Upper lobe of left lung (tissue), 6 donors: ENCODE measurements at regions not wholly inside any gene's neighbourhood (a gene's known extent, or its start where the extent isn't known, plus 50 kb on each side); places are given as distances from the start of the nearest gene placed in this dataset.

Experiments used
- ATAC-seq, 2 donors: fragments of 200-7000 bp; cut with Tn5 transposase; one replicate each; pipeline ENCODE4 v1.9.1; 2022; ENCODE audit warnings: mild to moderate bottlenecking in 2 of 2, moderate library complexity in 2 of 2; ENCODE audit not compliant: low FRiP score in 2 of 2
- DNase-seq, 2 donors: peaks; one replicate each; pipeline ENCODE4 v3.0.0-alpha.2; 2019 to 2020
- H3K27ac ChIP-seq, 4 donors: fragments of 200-600 bp; sonication (generic); one replicate each; pipeline ENCODE4 v1.5.1; 2016 to 2019
- H3K27me3 ChIP-seq, 4 donors: fragments of 200-600 bp; sonication (generic); one replicate each; pipeline ENCODE4 v1.5.1; 2017 to 2019
- H3K36me3 ChIP-seq, 4 donors: fragments of 200-600 bp; sonication (generic); one replicate each; pipeline ENCODE4 v1.5.1; 2016 to 2019
- H3K4me1 ChIP-seq, 4 donors: fragments of 200-600 bp; sonication (generic); one replicate each; pipeline ENCODE4 v1.5.1; 2018 to 2019
- H3K4me3 ChIP-seq, 4 donors: fragments of 200-600 bp; sonication (generic); one replicate each; pipeline ENCODE4 v1.5.1; 2017 to 2019; ENCODE audit warnings: mild to moderate bottlenecking in 2 of 4, moderate library complexity in 1 of 4
- H3K9me3 ChIP-seq, 4 donors: fragments of 200-600 bp; sonication (generic); one replicate each; pipeline ENCODE4 v1.5.1; 2018 to 2019
- EP300 ChIP-seq, 4 donors: sonication (generic); formaldehyde crosslinking; IDR thresholded peaks; one replicate each; pipeline ENCODE4 v1.5.1; 2017; ENCODE audit warnings: antibody characterized with exemption in 4 of 4, control low read depth in 2 of 4
- POLR2A ChIP-seq, 4 donors: fragments of 450-650 bp; IDR thresholded peaks; one replicate each; pipeline ENCODE4 v1.5.1; 2016 to 2017; ENCODE audit warnings: antibody characterized with exemption in 4 of 4, mild to moderate bottlenecking in 2 of 4
- POLR2AphosphoS5 ChIP-seq, 2 donors: sonication (generic); formaldehyde crosslinking; IDR thresholded peaks; one replicate each; pipeline ENCODE4 v1.5.1; 2017; ENCODE audit warnings: antibody characterized with exemption in 2 of 2
- WGBS, 2 donors: methylation state at CpG; one replicate each; pipeline ENCODE4 v1.1.5; 2017 to 2018; 5-methylcytosine and 5-hydroxymethylcytosine counted together
- TF ChIP-seq, protein P1 (sequence below), 6 experiments: fragments of 450-650 bp in 4 of 6; fragments of 200-600 bp in 2 of 6; sonication (generic) in 2 of 6; IDR thresholded peaks; one replicate each; pipeline ENCODE4 v1.5.1; 2016 to 2019; ENCODE audit warnings: antibody characterized with exemption in 6 of 6
- donor health status: DM: no; HTN: no; CAD: no; lungs with moderate emphysema.
- donor health status: DM: no; HTN: yes; CAD: no; lungs with severe emphysema.

DNA sequence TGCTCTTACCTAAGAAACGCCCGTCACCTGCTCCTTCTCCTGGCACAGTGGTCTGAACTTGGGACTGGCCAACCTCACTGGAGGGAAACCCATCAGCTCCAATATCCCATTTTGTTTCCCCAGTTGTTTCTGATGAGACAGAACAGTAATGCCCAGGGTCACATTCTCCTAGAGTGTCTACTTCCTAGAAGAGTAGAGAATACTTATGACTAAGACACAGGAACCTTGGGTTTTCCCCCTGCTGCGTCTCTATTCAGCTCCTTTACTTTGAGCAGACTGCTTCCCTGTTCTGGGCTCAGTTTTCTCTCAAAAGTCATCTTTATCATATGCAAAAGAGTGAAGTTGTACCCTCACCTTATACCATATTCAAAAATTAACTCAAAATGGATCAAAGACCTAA, 79.4 kb downstream of the POLR2M start:
- no peaks in the 10 kb centered on the region for H3K9me3 ChIP-seq
- H3K27me3 ChIP-seq, result no peaks in the 10 kb centered on the region
- no peak overlapping the region for H3K4me3 ChIP-seq
- WGBS, 2 donors, result 74 to 89% methylated on average over 3 of the region's 3 CpGs
- H3K4me1 ChIP-seq, result peaks cover 4 to 8% (median 6%) of the 10 kb centered on the region in 4 donors
- TF ChIP-seq POLR2AphosphoS5 (IDR thresholded peaks at IDR 0.05) (no peak), POLR2A (IDR thresholded peaks at IDR 0.05) (no peak), EP300 (IDR thresholded peaks at IDR 0.05) (no peak)
- TF ChIP-seq, protein P1, sequence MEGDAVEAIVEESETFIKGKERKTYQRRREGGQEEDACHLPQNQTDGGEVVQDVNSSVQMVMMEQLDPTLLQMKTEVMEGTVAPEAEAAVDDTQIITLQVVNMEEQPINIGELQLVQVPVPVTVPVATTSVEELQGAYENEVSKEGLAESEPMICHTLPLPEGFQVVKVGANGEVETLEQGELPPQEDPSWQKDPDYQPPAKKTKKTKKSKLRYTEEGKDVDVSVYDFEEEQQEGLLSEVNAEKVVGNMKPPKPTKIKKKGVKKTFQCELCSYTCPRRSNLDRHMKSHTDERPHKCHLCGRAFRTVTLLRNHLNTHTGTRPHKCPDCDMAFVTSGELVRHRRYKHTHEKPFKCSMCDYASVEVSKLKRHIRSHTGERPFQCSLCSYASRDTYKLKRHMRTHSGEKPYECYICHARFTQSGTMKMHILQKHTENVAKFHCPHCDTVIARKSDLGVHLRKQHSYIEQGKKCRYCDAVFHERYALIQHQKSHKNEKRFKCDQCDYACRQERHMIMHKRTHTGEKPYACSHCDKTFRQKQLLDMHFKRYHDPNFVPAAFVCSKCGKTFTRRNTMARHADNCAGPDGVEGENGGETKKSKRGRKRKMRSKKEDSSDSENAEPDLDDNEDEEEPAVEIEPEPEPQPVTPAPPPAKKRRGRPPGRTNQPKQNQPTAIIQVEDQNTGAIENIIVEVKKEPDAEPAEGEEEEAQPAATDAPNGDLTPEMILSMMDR (IDR thresholded peaks at IDR 0.05), result no peak
- DNase-seq (no peak), ATAC-seq (no peak)
- H3K27ac ChIP-seq, result no peak overlapping the region
- no peaks in the 10 kb centered on the region for H3K36me3 ChIP-seq

DNA sequence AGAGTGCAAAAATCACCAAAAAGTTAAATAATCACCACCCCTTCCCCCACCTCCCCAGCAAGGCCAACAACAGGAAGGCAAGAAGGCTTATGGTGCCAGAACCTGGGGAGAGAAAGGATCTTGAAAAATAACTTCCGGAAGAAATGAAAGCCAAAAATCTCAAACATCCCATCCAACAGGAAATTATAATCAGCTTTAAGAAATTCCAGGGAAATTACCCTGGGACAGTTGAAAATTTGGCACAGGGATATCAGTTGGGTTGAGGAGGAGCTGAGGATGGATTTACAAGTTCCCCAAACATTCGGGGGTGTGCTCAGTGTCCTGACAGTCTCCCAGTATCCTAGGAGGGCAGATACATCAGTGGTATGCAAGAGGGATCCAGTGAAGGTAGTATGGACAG, 82.7 kb downstream of the POLR2M start:
- DNase-seq, result no peak
- no peaks in the 10 kb centered on the region for H3K27me3 ChIP-seq
- no peak for ATAC-seq
- 42 to 70% methylated on average over 2 of the region's 2 CpGs for WGBS, 2 donors
- no peak overlapping the region for H3K4me3 ChIP-seq
- H3K9me3 ChIP-seq, result no peaks in the 10 kb centered on the region
- peaks cover 3 to 8% (median 6%) of the 10 kb centered on the region in 4 donors for H3K4me1 ChIP-seq
- H3K36me3 ChIP-seq, result no peaks in the 10 kb centered on the region
- H3K27ac ChIP-seq, result no peak overlapping the region
- TF ChIP-seq POLR2AphosphoS5 (IDR thresholded peaks at IDR 0.05) (no peak), EP300 (IDR thresholded peaks at IDR 0.05) (no peak), POLR2A (IDR thresholded peaks at IDR 0.05) (no peak)
- TF ChIP-seq, protein P1 (IDR thresholded peaks at IDR 0.05), result no peak

DNA sequence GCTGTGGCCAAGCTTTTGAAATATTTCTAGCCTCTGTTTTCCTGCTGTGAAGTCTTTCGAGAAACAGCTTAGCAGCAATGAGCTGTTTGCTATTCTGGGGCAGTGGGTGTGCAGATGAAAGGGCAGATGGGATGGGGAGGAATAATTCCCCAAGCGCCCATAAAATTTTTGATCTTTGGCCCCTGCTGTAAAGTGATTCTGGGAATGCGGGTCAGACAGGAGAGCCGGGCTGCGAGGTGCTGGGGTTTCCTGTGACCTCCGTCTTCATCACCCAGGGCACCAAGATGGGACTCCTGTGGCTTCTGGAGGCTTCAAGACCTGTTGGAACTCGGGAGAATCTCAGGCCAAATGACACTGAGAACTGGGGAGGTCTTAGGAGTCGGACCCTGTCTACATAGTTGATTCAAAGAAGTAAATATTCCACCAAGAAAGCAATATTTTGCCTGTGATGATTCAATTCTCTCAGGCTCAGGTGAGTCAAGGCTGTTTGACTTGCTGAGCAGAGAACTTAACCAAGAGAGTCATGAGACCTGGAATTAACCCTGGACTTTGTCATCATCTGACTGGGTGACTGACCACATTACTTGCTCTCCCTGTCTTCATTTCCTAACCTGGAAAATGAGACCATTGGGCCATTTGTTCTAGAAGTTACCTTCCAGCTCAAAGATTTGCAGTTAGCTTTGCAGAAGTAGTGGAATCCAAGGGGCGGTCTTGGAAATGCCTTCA, 86.4 kb downstream of the POLR2M start:
- H3K4me1 ChIP-seq, result peaks cover 11 to 18% (median 13%) of the 10 kb centered on the region in 4 donors
- H3K27ac ChIP-seq, result no peak overlapping the region
- DNase-seq, result no peak
- H3K36me3 ChIP-seq, result no peaks in the 10 kb centered on the region
- no peaks in the 10 kb centered on the region for H3K27me3 ChIP-seq
- 83 to 93% methylated on average over 9 of the region's 9 CpGs for WGBS, 2 donors
- H3K4me3 ChIP-seq, result no peak overlapping the region
- ATAC-seq, result no peak
- TF ChIP-seq EP300 (IDR thresholded peaks at IDR 0.05), result no peak
- TF ChIP-seq, protein P1 (IDR thresholded peaks at IDR 0.05), result no peak
- no peak for TF ChIP-seq POLR2AphosphoS5 (IDR thresholded peaks at IDR 0.05)
- no peak for TF ChIP-seq POLR2A (IDR thresholded peaks at IDR 0.05)
- H3K9me3 ChIP-seq, result no peaks in the 10 kb centered on the region

DNA sequence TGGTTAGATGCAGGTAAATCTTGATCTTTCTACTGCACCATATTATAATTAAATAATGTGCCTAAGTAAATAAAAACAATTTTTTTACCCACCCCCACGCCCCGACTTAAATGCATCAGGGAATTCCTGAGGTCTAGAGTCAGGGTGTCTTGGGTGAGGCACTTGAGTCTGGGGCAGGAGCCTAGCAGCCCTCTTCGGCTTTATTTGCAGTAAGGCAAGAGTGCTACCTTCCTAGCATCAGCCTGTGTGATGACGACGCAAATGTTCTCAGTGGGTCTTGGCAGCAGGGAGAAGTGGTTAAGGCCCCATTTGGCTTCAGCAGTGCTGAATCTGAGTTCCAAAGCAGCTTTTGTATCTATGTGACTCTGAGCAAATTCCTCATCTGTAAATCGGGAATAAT, 88.7 kb downstream of the POLR2M start:
- Histone ChIP-seq H3K4me1 (peaks cover 6 to 14% (median 10%) of the 10 kb centered on the region in 4 donors), H3K27me3 (no peaks in the 10 kb centered on the region), H3K9me3 (no peaks in the 10 kb centered on the region), H3K36me3 (no peaks in the 10 kb centered on the region), H3K27ac (no peak overlapping the region), H3K4me3 (no peak overlapping the region)
- ATAC-seq, result no peak
- no peak for TF ChIP-seq EP300 (IDR thresholded peaks at IDR 0.05)
- TF ChIP-seq POLR2A (IDR thresholded peaks at IDR 0.05), result no peak
- no peak for TF ChIP-seq POLR2AphosphoS5 (IDR thresholded peaks at IDR 0.05)
- TF ChIP-seq, protein P1 (IDR thresholded peaks at IDR 0.05), result no peak
- DNase-seq, result no peak
- WGBS, 2 donors, result 64 to 72% methylated on average over 6 of the region's 6 CpGs

DNA sequence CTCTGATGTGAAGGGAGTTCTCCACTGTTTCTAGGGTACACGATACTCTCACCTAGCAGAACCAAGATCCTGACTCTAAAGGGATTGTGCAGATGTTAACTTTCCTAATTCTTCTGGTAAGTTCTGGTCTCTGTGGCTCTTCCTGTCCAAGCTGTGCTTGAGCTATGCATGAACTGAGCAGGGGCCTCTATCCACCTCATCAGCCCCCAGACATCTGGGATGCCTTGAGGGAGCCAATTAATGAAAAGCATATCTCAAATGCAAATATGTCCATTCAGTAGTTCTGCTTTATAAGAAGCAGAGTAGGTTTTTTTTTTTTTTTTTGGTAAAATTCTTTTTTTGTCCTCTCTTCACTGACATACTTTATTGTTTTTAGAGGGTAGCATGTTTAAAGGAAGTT, 89.6 kb downstream of the POLR2M start:
- DNase-seq, result no peak
- H3K9me3 ChIP-seq, result no peaks in the 10 kb centered on the region
- H3K4me3 ChIP-seq, result no peak overlapping the region
- peaks cover 6 to 14% (median 10%) of the 10 kb centered on the region in 4 donors for H3K4me1 ChIP-seq
- H3K27me3 ChIP-seq, result no peaks in the 10 kb centered on the region
- no peaks in the 10 kb centered on the region for H3K36me3 ChIP-seq
- TF ChIP-seq POLR2A (IDR thresholded peaks at IDR 0.05), result no peak
- no peak for TF ChIP-seq EP300 (IDR thresholded peaks at IDR 0.05)
- TF ChIP-seq, protein P1 (IDR thresholded peaks at IDR 0.05), result no peak
- no peak for TF ChIP-seq POLR2AphosphoS5 (IDR thresholded peaks at IDR 0.05)
- 94 to 100% methylated on average over 1 of the region's 1 CpG for WGBS, 2 donors
- no peak overlapping the region for H3K27ac ChIP-seq
- ATAC-seq, result no peak
